Prostate gland (tissue), 2 donors: ENCODE measurements at regions not wholly inside any gene's neighbourhood (a gene's known extent, or its start where the extent isn't known, plus 50 kb on each side); places are given as distances from the start of the nearest gene placed in this dataset.

ENCODE experiments used
- DNase-seq: peaks from one replicate; pipeline ENCODE4 v3.0.0-alpha.2; 2019; ENCODE audit warnings: low spot score
- H3K27ac ChIP-seq, 2 donors: fragments of 200-600 bp; sonication (generic); 2 replicates each; pipeline ENCODE4 v1.5.1; 2017 to 2019
- H3K27me3 ChIP-seq: fragments of 200-600 bp; sonication (generic); replicated peaks from 2 replicates; pipeline ENCODE4 v1.5.1; 2019; ENCODE audit not compliant: insufficient read depth
- H3K36me3 ChIP-seq, 2 donors: fragments of 200-600 bp; sonication (generic); 1 replicate in 1 of 2; 2 replicates in 1 of 2; pipeline versions ENCODE4 v1.5.1 to v1.8.1; 2017 to 2019
- H3K4me1 ChIP-seq: fragments of 200-600 bp; sonication (generic); replicated peaks from 2 replicates; pipeline ENCODE4 v1.5.1; 2019
- H3K4me3 ChIP-seq, 2 donors: fragments of 200-600 bp; sonication (generic); 2 replicates each; pipeline ENCODE4 v1.5.1; 2017 to 2019
- H3K9me3 ChIP-seq: fragments of 200-600 bp; sonication (generic); 2 replicates; pipeline ENCODE4 v1.5.1; 2017
- CTCF ChIP-seq, 4 experiments: fragments of 200-600 bp in 2 of 4; fragments of 450-650 bp in 2 of 4; sonication (generic) in 2 of 4; IDR thresholded peaks; 1 replicate in 3 of 4; 2 replicates in 1 of 4; pipeline ENCODE4 v1.5.1; 2016 to 2019; ENCODE audit warnings: antibody characterized with exemption in 4 of 4, mild to moderate bottlenecking in 2 of 4, moderate library complexity in 2 of 4
- POLR2A ChIP-seq: fragments of 450-650 bp; IDR thresholded peaks from one replicate; pipeline ENCODE4 v1.6.1; 2016; ENCODE audit warnings: antibody characterized with exemption, mild to moderate bottlenecking
- POLR2AphosphoS5 ChIP-seq: sonication (generic); formaldehyde crosslinking; IDR thresholded peaks from one replicate; pipeline ENCODE4 v1.6.1; 2017; ENCODE audit warnings: antibody characterized with exemption
- WGBS: methylation state at CpG from one replicate; pipeline ENCODE4 v1.1.5; 2018; 5-methylcytosine and 5-hydroxymethylcytosine counted together
- intact Hi-C: fragments of 100-400 bp; cut with DNase I; formaldehyde crosslinking; loops from one replicate; pipeline ENCODE4 v1.14.2; 2022

GRCh38 chr10:125485665-125486064 is 197.3 kb downstream of the TEX36 start:
- Histone ChIP-seq H3K27me3 (no peaks in the 10 kb centered on the region), H3K27ac (no peak overlapping the region), H3K4me1 (no peaks in the 10 kb centered on the region), H3K36me3 (no peaks in the 10 kb centered on the region), H3K4me3 (no peak overlapping the region), H3K9me3 (no peaks in the 10 kb centered on the region)
- 85% methylated on average over 4 of the region's 4 CpGs for WGBS
- no peak for TF ChIP-seq CTCF (IDR thresholded peaks at IDR 0.05)
- DNase-seq = no peak
- intact Hi-C loops = no loop called here

- Histone ChIP-seq H3K4me3 (no peak overlapping the region), H3K36me3 (no peaks in the 10 kb centered on the region), H3K27me3 (no peaks in the 10 kb centered on the region), H3K27ac (no peak overlapping the region), H3K4me1 (no peaks in the 10 kb centered on the region), H3K9me3 (no peaks in the 10 kb centered on the region)
- TF ChIP-seq CTCF (IDR thresholded peaks at IDR 0.05) = no peak
- TF ChIP-seq POLR2A = no peak
- TF ChIP-seq POLR2AphosphoS5 = no peak
- intact Hi-C loops = no loop called here
- 87% methylated on average over 1 of the region's 1 CpG for WGBS
- DNase-seq = no peak
Observed at GRCh38 chr10:125484035-125484732, 198.8 kb downstream of the TEX36 start.

GRCh38 chr10:125482637-125483036 is 200.3 kb downstream of the TEX36 start:
- no peak for DNase-seq
- 73% methylated on average over 5 of the region's 5 CpGs for WGBS
- no peaks in the 10 kb centered on the region for H3K9me3 ChIP-seq

GRCh38 chr10:125482108-125482507 is 200.9 kb downstream of the TEX36 start:
- WGBS = 71% methylated on average over 2 of the region's 2 CpGs
- no peak for DNase-seq
- no peak overlapping the region for H3K4me3 ChIP-seq

More at GRCh38 chr10:125482637-125483036, 200.3 kb downstream of the TEX36 start:
- Histone ChIP-seq H3K27ac (no peak overlapping the region), H3K27me3 (no peaks in the 10 kb centered on the region), H3K4me1 (no peaks in the 10 kb centered on the region), H3K4me3 (no peak overlapping the region), H3K36me3 (no peaks in the 10 kb centered on the region)
- intact Hi-C loops = no loop called here
- no peak for TF ChIP-seq POLR2A
- no peak for TF ChIP-seq CTCF (IDR thresholded peaks at IDR 0.05)
- no peak for TF ChIP-seq POLR2AphosphoS5

More at GRCh38 chr10:125482108-125482507, 200.9 kb downstream of the TEX36 start:
- no peaks in the 10 kb centered on the region for H3K36me3 ChIP-seq
- no peaks in the 10 kb centered on the region for H3K4me1 ChIP-seq
- H3K9me3 ChIP-seq = no peaks in the 10 kb centered on the region
- TF ChIP-seq POLR2A (no peak), POLR2AphosphoS5 (no peak), CTCF (IDR thresholded peaks at IDR 0.05) (no peak)
- H3K27ac ChIP-seq = no peak overlapping the region
- no peaks in the 10 kb centered on the region for H3K27me3 ChIP-seq
- intact Hi-C loops = no loop called here
